ENCODE measurements at regions not wholly inside any gene's neighbourhood (a gene's known extent, or its start where the extent isn't known, plus 50 kb on each side); places are given as distances from the start of the nearest gene placed in this dataset.

GRCh38 chr5:32850817-32851496, 139.8 kb downstream of the NPR3 start:
- H3K27ac ChIP-seq = no peak overlapping the region
- TF ChIP-seq CTCF (IDR thresholded peaks at IDR 0.05) (no peak), POLR2A (IDR thresholded peaks at IDR 0.05) (no peak), POLR2AphosphoS5 (IDR thresholded peaks at IDR 0.05) (no peak), EP300 (IDR thresholded peaks at IDR 0.05) (no peak)
- WGBS, 2 donors = 90 to 92% methylated on average over 5 of the region's 5 CpGs
- no peaks in the 10 kb centered on the region for H3K9me3 ChIP-seq
- H3K27me3 ChIP-seq = no peaks in the 10 kb centered on the region
- H3K36me3 ChIP-seq = no peaks in the 10 kb centered on the region
- H3K4me1 ChIP-seq = no peaks in the 10 kb centered on the region
- intact Hi-C loops (cut with DNase I) = no loop called here
- DNase-seq = no peak
- no peak overlapping the region for H3K4me3 ChIP-seq

GRCh38 chr5:32851559-32852173, 140.5 kb downstream of the NPR3 start:
- DNase-seq = no peak
- intact Hi-C loops (cut with DNase I) = no loop called here
- no peak overlapping the region for H3K4me3 ChIP-seq
- no peaks in the 10 kb centered on the region for H3K9me3 ChIP-seq
- no peaks in the 10 kb centered on the region for H3K4me1 ChIP-seq
- H3K27ac ChIP-seq = no peak overlapping the region
- no peak for TF ChIP-seq POLR2AphosphoS5 (IDR thresholded peaks at IDR 0.05)
- no peaks in the 10 kb centered on the region for H3K36me3 ChIP-seq
- H3K27me3 ChIP-seq = no peaks in the 10 kb centered on the region
- 89 to 92% methylated on average over 7 of the region's 7 CpGs for WGBS, 2 donors

GRCh38 chr5:32852535-32852934, 141.4 kb downstream of the NPR3 start:
- no peaks in the 10 kb centered on the region for H3K36me3 ChIP-seq
- no peak overlapping the region for H3K27ac ChIP-seq
- TF ChIP-seq EP300 (IDR thresholded peaks at IDR 0.05) (no peak), POLR2AphosphoS5 (IDR thresholded peaks at IDR 0.05) (no peak), CTCF (IDR thresholded peaks at IDR 0.05) (no peak), POLR2A (IDR thresholded peaks at IDR 0.05) (no peak)
- no peaks in the 10 kb centered on the region for H3K4me1 ChIP-seq
- DNase-seq = no peak
- H3K9me3 ChIP-seq = peaks cover 0 to 6% (median 0%) of the 10 kb centered on the region in 4 donors
- intact Hi-C loops (cut with DNase I) = no loop called here
- H3K27me3 ChIP-seq = no peaks in the 10 kb centered on the region
- WGBS, 2 donors = 12 to 33% methylated on average over 8 of the region's 8 CpGs
- H3K4me3 ChIP-seq = no peak overlapping the region

- 75 to 80% methylated on average over 1 of the region's 1 CpG for WGBS, 2 donors
- no peak for TF ChIP-seq EP300 (IDR thresholded peaks at IDR 0.05)
- TF ChIP-seq POLR2A (IDR thresholded peaks at IDR 0.05) = no peak
- no peak for TF ChIP-seq POLR2AphosphoS5 (IDR thresholded peaks at IDR 0.05)
- TF ChIP-seq CTCF (IDR thresholded peaks at IDR 0.05) = no peak
- H3K36me3 ChIP-seq = no peaks in the 10 kb centered on the region
Observed at GRCh38 chr5:32852976-32853375, 141.9 kb downstream of the NPR3 start.

GRCh38 chr5:32854473-32854872, 143.4 kb downstream of the NPR3 start:
- Histone ChIP-seq H3K36me3 (no peaks in the 10 kb centered on the region), H3K4me3 (no peak overlapping the region), H3K9me3 (peaks cover 0 to 16% (median 3%) of the 10 kb centered on the region in 4 donors), H3K27me3 (no peaks in the 10 kb centered on the region), H3K27ac (no peak overlapping the region), H3K4me1 (no peaks in the 10 kb centered on the region)
- no peak for DNase-seq
- intact Hi-C loops (cut with DNase I) = no loop called here
- TF ChIP-seq CTCF (IDR thresholded peaks at IDR 0.05) (no peak), POLR2AphosphoS5 (IDR thresholded peaks at IDR 0.05) (no peak), EP300 (IDR thresholded peaks at IDR 0.05) (no peak), POLR2A (IDR thresholded peaks at IDR 0.05) (no peak)

More at GRCh38 chr5:32852976-32853375, 141.9 kb downstream of the NPR3 start:
- Histone ChIP-seq H3K27me3 (no peaks in the 10 kb centered on the region), H3K9me3 (peaks cover 0 to 9% (median 0%) of the 10 kb centered on the region in 4 donors), H3K27ac (no peak overlapping the region), H3K4me1 (no peaks in the 10 kb centered on the region), H3K4me3 (no peak overlapping the region)
- intact Hi-C loops (cut with DNase I) = no loop called here
- no peak for DNase-seq
